ENCODE measurements at regions not wholly inside any gene's neighbourhood (a gene's known extent, or its start where the extent isn't known, plus 50 kb on each side); places are given as distances from the start of the nearest gene placed in this dataset.

DNA sequence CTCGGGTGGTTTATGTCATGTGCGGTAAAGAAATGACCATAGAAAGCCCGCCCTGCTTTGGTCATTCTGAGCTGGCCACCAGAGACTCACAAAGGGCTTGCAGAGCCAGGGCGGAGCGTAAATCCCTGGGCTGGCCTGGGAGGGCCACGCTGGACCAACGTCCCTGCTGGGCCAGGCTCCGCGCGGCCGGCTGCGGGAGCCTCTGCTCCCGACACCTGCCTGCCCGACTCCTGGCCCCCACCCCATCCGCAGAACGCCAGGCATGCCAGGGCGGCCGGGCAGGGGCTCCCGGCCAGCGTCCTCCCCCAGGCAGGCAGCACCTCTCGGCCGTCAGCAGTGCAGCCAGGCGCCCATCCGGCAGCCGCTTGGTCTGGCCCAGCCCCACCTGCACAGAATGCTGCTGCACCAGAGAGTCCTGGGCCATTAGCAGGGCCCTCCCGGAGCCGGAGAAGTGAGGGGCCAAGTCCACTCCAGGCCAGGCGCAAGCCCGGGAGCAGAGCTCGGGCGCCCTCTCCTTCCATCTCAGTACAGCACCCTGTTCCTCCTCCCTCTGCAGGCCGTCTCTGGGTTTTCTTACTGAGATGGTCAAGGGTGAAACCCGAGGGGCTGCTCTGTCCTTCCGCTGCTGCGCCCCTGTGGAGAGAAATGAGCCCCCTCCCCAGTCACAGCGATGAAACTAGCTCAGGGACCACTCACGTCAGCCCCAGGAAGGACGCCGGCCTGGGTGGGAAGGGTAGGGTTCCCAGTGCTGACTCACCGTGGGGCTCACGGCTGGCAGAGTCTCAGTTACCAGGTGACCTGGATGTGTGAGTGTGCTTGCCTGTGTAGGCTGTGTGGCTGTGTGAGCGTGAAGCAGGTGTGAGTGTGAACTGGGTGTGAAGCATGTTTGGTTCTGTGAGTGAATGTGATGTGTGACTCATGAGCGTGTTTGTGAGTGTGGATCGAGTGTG lies 83.3 kb downstream of the PTGR3 start:
- H3K4me3 ChIP-seq = no peak overlapping the region
- H3K9me3 ChIP-seq (ENCODE audit: low read depth) = no peaks in the 10 kb centered on the region
- H3K36me3 ChIP-seq = no peaks in the 10 kb centered on the region
- no peak overlapping the region for H3K27ac ChIP-seq
- H3K4me1 ChIP-seq (ENCODE audit: low read depth) = no peaks in the 10 kb centered on the region
- no peak for TF ChIP-seq CTCF (IDR thresholded peaks at IDR 0.05; ENCODE audit: low read depth, low read length)
- no peaks in the 10 kb centered on the region for H3K27me3 ChIP-seq
- DNase-seq (ENCODE audit: low read depth in 1 of 2, low spot score in 1 of 2) = peak in 1 of 2 donors; percentile 4

DNA sequence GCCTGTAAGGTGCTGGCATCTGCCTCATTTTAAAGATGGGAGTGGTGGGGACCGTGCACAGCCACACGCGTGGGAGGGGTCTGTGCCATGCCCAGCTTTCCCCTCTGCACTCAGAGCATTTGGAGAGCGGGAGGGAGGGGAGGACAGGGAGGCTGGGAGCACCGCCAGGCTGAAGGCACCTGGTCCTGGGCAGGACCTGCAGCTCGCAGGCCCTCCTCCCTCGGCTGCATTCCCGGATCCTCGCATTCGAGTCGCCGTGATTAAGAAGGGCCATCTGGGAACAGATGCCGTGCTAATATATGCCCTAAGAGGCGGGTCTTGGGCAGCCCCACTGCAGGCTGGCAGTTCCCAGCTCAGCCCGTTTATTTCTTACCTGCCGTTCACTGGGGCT lies 84.0 kb downstream of the PTGR3 start:
- no peak overlapping the region for H3K27ac ChIP-seq

GRCh38 chr18:75124551-75124950 lies 84.4 kb downstream of the PTGR3 start:
- Histone ChIP-seq H3K27me3 (no peaks in the 10 kb centered on the region), H3K27ac (no peak overlapping the region), H3K4me1 (ENCODE audit: low read depth) (no peaks in the 10 kb centered on the region), H3K36me3 (no peaks in the 10 kb centered on the region), H3K9me3 (ENCODE audit: low read depth) (no peaks in the 10 kb centered on the region), H3K4me3 (no peak overlapping the region)
- TF ChIP-seq CTCF (IDR thresholded peaks at IDR 0.05; ENCODE audit: low read depth, low read length) = no peak
- DNase-seq (ENCODE audit: low read depth in 1 of 2, low spot score in 1 of 2) = no peak

More for the DNA sequence above, 84.0 kb downstream of the PTGR3 start:
- no peaks in the 10 kb centered on the region for H3K4me1 ChIP-seq (ENCODE audit: low read depth)
- H3K4me3 ChIP-seq = no peak overlapping the region
- no peaks in the 10 kb centered on the region for H3K27me3 ChIP-seq
- H3K36me3 ChIP-seq = no peaks in the 10 kb centered on the region
- no peak for TF ChIP-seq CTCF (IDR thresholded peaks at IDR 0.05; ENCODE audit: low read depth, low read length)
- no peaks in the 10 kb centered on the region for H3K9me3 ChIP-seq (ENCODE audit: low read depth)
- DNase-seq (ENCODE audit: low read depth in 1 of 2, low spot score in 1 of 2) = no peak

GRCh38 chr18:75123113-75123512 lies 85.8 kb downstream of the PTGR3 start:
- DNase-seq (ENCODE audit: low read depth in 1 of 2, low spot score in 1 of 2) = no peak
- no peaks in the 10 kb centered on the region for H3K9me3 ChIP-seq (ENCODE audit: low read depth)
- H3K36me3 ChIP-seq = no peaks in the 10 kb centered on the region
- H3K4me1 ChIP-seq (ENCODE audit: low read depth) = no peaks in the 10 kb centered on the region
- no peak for TF ChIP-seq CTCF (IDR thresholded peaks at IDR 0.05; ENCODE audit: low read depth, low read length)
- no peak overlapping the region for H3K27ac ChIP-seq
- no peaks in the 10 kb centered on the region for H3K27me3 ChIP-seq
- no peak overlapping the region for H3K4me3 ChIP-seq

DNA sequence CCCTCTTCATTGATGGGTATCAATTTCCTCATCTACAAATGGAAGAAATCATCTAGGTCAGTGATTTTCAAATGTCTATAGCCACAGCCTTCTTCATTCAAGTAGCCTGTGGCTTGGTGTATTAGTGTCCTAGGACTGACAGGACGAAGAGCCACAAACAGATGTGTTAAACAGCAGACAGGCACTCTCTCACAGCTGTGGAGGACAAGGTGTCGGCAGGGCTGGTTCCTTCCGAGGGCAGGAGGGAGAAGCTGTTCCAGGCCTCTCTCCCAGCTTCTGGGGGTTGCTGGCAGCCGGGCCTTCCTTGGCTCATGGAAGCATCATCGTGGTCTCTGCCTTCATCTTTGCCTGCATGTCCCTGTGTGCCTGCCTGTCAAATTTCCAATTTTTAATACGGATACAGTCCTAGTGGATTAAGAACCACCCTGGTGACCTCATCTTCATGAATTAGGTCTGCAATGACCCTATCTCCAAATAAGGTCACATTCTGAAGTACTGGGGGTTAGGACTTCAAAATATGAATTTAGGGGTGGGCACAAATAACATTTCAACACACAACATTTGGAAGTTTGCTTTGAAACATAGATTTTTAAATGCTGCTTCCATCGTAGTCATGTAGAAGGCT lies 86.5 kb downstream of the PTGR3 start:
- Histone ChIP-seq H3K27ac (no peak overlapping the region), H3K4me3 (no peak overlapping the region), H3K27me3 (no peaks in the 10 kb centered on the region), H3K36me3 (no peaks in the 10 kb centered on the region), H3K4me1 (ENCODE audit: low read depth) (no peaks in the 10 kb centered on the region), H3K9me3 (ENCODE audit: low read depth) (no peaks in the 10 kb centered on the region)
- no peak for TF ChIP-seq CTCF (IDR thresholded peaks at IDR 0.05; ENCODE audit: low read depth, low read length)
- no peak for DNase-seq (ENCODE audit: low read depth in 1 of 2, low spot score in 1 of 2)
